Caki2 (cell line): ENCODE measurements at regions not wholly inside any gene's neighbourhood (a gene's known extent, or its start where the extent isn't known, plus 50 kb on each side); places are given as distances from the start of the nearest gene placed in this dataset.
"Not testable (repeated sequence)": the region's sequence is repeated elsewhere in the genome, so short reads cannot be mapped to it uniquely, and the experiment has no call there.

Experiments
- DNase-seq: peaks from one replicate; pipeline ENCODE4 v3.0.0-alpha.2; 2015; ENCODE audit warnings: low read depth
- in situ Hi-C: cut with HindIII; loops from 2 replicates; pipeline ENCODE4 v1.10.0; 2016; ENCODE audit warnings: low sequenced_read_pairs, low pct_unique_long_range_greater_than_20kb, mixed read lengths

DNA sequence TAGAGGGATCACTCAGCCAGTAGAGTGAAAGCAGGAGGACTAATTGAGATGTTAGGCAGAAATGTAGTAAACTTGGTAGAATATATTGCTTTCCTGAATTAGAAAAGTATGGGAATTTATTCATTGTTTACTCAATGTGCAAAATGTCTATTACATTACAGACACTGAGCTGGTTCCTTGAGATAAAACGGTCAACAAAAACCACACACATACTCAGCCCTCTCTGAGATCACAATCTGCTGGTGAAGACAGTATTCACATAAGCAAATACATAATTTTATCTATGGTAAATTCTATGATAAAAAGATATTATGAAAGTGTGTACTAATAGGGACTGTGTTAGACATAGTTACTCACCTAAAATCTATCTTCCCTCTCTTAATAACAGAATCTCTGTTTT is 833.5 kb downstream of the KCNA4 start:
- no peak for DNase-seq
- in situ Hi-C loops: no loop called here

DNA sequence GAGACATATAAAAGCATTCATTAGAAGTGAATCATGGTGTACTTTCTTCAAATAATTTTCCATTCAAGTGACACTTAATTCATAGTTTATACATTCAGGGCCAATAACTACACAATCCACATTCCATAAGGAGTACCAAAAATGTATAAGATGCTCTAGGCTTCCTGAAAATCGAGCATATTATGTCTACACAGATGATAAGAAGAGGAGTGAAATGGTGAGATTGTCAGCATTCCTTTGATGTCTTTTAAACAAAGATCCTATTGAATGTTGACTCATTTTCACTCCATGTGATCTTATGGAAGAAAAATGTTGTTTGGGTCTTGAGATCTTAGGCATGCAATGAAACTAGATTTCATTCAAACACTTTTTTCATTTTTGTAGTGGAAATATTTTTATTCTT is 843.2 kb downstream of the KCNA4 start:
- in situ Hi-C loops: no loop called here
- DNase-seq: no peak

DNA sequence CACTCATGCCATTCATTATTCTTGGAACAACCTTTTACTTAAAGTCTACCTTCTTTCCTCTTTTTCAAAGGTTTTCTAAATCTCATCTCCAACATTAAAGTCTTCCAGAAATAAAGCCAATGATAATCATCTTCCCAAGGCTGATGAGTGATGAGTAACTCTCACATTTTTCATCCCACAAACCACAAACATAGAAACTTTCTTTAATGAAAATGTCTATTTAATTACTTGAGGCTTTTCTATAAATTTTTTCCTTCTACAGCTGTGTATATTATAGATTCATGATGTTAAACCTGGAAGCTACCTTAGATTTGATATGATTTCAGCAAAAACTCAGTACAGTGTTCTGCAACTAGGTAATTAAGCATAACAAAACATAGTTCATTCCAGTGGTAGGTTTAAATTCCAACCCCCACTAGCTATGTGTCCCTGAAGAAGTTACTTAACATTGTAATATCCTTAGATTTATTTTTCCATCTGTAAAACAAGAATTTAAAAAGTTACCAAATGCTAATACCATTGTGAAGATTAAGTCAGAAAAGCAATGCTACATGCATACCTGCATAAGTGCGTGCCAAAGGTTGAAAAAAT is 845.4 kb downstream of the KCNA4 start:
- in situ Hi-C loops: no loop called here
- DNase-seq: no peak

DNA sequence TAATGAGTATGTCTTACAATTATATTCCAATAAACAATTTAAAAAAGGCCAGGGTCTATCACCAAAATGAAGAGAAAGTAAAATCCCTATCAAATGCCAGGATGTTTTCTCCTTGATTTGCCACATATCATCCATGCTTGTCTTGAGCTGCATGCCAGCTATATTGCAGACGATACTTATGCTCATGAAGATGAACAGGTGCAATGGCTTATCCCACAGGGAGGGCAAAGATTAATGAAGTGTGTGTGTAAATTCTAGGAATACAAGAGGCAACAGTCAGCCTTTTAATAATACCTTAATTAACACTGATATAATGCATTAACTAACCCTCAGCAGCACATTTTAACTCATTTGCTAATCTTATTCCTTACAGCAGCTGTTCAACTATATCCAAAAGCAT is 850.5 kb downstream of the KCNA4 start:
- DNase-seq: no peak
- in situ Hi-C loops: no loop called here

DNA sequence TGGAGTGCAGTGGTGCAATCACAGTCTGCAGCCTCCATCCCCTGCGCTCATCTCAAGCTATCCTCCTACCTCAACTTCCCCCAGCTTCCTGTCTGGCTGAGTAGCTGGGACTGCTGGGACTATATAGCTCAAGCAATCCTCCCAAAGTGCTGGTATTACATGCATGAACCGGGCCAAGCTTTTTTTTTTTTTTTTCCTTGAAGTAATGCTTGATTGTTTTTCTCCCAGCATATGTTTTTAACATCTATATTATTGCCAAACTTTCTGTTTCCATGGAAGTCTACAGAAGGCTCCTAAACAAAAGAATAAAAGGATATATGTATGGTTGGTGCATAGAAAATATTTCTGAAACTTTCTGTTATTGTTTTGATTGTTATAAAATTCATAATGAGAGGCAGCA is 853.6 kb downstream of the KCNA4 start:
- in situ Hi-C loops: no loop called here

DNA sequence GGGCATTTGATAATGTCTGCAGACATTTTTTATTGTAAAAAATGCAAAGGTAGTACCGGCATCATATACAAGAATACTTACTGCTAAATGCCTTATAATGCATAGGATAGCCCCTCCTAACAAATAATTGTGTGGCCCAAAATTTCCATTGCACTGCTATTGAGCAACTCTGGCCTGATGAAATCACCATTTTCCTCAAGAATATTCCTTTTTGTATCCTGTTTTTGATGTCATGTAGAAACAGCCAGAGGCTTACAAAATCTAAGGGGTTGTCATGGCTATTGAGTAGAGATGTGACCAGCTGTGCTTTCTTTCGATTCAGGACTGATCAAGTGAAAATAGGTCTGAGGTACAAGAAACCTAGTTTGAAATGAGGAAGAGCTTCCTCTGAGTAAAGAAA is 854.3 kb downstream of the KCNA4 start:
- DNase-seq: no peak
- in situ Hi-C loops: no loop called here

More for the DNA sequence above, 853.6 kb downstream of the KCNA4 start:
- DNase-seq: no peak

DNA sequence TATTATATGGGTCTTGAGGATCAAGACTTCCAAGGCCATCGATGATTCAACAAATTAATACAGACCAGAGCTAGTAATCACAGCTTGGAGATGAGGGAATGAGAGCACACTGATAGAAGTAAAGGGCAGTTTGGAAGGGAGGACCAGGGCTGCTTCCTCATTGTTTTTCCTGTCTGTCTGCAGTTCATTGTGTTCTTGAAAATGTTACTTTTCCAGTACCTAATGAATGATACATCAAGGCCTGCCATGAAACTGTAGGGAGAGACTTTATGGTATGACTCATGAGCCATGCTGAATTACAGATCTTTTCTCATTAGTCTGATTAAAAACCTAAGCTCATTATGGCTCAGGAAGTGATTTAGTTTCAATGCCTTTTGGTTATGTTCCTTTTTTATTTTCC is 855.6 kb downstream of the KCNA4 start:
- no peak for DNase-seq
- in situ Hi-C loops: no loop called here

DNA sequence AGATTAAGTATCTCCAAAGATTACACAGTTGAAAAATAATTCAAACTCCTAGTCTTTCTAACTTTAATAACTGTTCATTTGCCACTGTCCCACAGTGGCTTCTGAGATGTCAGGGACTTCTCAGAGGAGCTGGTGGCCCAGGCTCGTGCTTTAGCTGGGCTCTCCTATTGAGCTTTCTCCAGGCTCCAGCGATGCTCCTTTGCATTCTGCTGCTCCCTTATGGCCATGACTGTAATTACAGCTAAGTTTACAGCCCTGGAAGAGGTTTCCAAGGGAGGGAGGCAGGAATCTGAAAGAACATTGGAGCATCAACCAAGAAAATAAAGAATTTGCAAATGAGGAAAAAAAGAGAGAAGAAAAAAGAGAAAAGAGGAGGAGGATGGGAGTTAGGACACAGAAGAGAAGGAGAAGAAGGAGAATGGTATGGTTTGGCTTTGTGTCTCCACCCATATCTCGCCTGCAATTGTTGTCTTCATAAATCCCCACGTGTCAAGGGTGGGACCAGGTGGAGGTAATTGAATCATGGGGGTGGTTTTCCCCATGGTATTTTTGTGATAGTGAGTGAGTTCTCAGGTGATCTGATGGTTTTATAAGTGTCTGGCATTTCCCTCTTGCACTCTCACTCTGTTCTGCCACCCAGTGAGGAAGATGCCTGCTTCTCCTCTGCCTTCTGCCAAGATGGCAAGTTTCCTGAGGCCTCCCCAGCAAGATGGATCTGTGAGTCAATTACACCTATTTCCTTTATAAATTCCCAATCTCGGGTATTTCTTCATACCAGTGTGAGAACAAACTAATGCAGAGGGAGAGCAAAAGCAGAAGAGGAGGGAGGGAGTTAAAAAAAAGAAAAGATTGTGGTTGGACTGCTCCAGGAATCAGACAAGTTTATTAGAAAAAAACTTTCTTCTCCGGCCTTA is 857.0 kb downstream of the KCNA4 start:
- in situ Hi-C loops: no loop called here

DNA sequence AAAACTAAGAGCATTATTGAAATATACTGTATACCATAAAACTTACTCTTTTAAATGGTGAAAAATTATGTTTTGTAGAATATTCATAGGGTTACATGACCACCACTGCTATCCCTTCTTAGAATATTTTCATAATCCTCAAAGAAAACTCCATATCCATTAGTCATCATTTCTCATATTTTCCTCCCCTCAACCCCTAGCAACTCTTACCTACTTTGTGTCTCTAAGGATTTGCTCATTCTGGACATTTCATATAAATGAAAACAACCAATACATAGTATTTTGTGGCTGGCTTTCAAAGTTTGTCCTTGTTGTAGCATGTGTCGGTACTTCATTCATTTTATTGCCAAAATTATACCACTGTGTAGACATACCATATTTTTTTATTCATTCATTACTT is 863.8 kb downstream of the KCNA4 start:
- no peak for DNase-seq
- in situ Hi-C loops: no loop called here

More for the DNA sequence above, 857.0 kb downstream of the KCNA4 start:
- peak; percentile 52 for DNase-seq

DNA sequence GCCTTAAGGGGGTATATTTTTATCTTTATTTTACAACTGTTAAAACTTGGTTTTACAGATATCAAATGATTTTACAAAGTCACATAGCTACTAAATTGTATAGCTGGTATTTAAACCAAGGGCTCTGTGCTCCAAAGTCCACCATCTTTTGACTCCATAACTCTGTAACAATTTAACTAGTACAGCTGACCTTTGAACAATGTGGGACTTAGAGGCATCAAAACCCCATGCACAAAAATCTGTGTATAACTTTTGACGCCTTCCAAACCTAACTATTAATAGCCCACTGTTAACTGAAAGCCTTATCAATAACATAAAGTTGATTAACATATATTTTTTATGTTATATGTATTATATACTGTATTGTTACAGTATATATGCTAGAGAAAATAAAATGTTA is 874.3 kb downstream of the KCNA4 start:
- DNase-seq, in situ Hi-C loops: not testable (repeated sequence)

DNA sequence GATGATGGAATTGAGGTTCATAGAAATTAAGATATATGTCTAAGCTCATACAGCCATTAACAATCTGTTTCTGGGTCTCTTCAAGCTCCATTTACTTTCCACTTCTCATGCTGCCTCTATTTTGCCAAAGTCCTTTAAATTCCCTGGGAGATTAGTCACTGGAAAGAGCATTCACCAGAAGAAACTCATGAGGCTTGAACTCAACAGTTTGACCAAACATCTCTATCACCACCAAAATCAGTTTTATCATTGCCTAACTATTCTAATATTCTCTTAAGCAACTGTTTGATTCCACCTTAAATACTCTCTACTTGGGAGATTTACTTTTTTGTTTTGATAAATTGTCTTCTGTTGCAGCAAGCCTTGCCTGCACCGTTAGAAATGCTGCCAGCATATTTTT is 881.3 kb downstream of the KCNA4 start:
- no peak for DNase-seq
- in situ Hi-C loops: no loop called here

DNA sequence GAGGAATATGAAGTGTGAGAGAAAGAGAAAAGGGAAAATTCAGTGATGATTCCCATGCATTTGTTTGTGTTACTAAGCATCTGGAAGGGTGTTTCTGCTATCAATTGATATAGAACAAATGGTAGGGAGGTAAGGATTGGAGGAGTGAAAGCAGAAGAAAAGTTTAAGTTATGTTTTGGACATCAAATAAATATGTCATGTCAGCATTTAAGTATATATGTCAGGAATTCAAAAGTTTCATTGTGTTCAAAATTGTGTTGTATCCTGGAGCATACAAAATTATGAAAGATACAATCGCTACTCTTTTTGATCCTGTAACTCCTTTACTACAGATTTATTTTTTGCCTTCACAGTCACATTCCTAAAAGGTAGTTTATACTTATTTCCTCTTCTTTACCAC is 885.8 kb downstream of the KCNA4 start:
- in situ Hi-C loops: no loop called here
- DNase-seq: no peak

DNA sequence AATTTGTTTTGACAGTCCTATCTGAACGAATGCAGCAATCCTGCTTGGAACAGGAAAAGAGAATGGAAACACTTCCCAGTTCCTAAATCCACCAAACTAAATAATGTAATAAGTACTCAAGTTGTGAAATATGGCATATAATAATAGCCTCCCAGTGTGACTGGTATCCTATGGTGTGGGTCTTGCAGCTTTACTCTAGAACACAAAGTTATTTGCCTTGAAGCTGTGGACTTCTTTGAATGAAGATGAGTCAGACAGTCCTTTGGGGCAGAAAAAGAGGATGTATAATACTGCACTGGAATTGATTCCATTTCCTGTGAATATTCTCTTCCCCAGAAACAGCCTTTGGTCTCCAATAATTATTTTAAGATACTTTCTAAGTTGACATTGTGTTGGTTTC is 887.0 kb downstream of the KCNA4 start:
- in situ Hi-C loops: no loop called here
- no peak for DNase-seq

DNA sequence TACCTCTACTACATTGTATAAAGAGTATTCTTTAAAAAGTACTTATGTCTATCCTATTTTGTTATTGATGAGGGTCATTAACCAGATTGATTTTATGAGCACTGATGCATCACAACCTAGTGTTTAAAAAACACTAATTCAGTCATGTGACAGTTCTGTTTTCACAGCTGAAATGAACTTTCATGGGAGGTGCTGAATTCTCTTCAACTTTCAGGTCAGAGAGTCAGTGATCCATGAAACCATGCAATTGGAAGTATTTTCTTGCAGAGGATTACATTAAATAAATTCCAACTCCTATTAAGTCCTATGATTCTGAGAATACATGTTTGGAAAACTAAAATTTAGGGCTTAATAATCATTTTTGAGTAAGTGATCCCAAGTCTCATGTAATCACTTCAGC is 889.4 kb downstream of the KCNA4 start:
- in situ Hi-C loops: no loop called here
- peak; percentile 19 for DNase-seq

DNA sequence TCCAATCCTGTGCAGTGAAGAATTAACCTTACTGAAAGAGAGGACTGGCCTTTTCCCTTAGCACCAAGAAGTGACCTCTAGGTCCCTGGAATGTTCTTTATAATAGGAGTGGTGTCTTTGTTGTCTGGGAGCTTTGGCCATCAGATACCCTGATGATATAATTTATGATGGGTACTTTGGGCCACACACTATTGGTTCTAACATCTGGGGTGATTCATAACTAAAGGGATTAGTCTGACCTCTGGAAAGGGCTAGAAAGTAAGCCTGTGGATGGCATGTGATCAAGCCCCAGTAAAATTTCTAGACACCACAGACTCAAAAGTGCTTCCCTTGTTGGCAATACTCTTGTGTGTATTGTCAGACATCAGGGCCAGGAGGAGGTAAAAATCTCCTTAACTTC is 891.2 kb downstream of the KCNA4 start:
- DNase-seq: no peak
- in situ Hi-C loops: no loop called here

DNA sequence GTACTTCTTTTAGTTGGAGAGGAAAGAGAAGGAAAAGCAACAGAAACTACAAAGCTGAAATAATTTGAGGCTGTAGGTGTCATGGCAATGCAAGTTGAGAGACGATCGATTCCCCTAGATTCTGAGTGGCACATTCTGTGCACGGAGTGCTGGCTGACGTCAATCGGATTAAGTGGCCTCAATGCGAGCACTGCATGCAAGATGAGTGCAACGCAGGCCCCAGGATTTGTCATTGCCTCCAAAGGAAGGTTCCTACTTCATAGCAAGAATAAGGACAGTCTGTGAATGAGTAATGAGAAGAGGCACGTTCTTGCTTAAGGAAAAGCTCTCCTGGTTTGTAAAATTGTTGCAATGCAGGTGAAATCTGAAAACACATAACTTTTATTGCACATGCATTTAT is 892.4 kb downstream of the KCNA4 start:
- no peak for DNase-seq
- in situ Hi-C loops: no loop called here

DNA sequence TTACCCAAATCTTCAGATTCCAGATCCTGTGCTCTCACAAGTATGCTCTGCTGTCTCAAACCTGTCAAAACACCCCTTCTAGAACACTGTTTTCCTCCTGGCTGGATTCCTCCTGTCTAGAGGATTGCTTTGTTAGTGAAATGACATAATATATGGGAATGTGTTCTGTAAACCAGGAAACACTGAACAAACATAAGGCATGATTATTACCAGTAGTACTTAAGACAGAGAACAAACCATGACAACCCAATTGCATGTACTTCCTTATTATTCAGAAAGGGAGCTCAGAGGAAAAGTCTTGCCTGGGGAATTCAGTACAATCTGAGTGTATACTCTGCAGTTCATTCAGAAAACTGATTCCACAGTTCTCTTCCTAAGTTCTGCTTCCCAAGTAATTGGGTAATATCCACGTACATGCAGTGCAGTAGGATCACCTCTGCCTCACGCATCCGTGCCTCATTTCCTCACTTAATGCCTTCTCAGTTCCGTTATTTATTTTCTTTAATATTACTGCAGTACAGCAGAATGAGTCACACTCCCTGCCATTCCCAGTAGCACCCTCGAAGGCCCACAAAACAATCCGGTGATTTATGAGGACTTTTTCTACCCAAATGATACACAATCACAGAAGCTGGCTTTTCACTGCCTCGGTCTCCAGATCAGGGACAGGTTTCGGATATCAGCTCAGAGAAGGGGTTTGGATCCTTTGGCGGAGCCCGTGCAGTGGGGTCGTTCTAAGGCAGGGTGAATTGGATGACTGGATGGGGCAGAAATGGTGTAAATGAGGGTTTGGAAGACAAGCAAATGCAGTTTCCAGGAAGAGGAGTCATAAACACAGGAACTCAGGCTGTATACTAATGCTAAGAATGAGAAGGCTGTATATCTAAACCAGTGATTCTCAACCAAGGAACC is 896.9 kb downstream of the KCNA4 start:
- peak; percentile 77 for DNase-seq
- in situ Hi-C loops: no loop called here

DNA sequence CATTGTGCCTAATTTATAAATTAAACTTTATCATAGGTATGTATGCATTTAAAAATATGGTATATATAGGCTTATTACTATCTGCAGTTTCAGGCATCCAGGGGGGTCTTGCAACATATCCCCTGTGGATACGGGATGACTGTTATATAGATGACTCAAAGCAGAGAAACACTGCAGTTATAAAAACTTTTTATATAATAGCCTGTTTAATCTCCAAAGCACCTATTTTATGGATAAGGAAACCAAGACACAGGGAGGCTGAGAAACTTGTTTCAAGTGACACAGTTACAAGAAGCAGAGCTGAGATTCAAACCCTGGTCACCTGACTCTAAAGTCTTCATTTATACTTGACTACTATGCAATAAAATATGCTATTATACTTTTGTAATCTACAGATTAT is 897.7 kb downstream of the KCNA4 start:
- no peak for DNase-seq
- in situ Hi-C loops: no loop called here

DNA sequence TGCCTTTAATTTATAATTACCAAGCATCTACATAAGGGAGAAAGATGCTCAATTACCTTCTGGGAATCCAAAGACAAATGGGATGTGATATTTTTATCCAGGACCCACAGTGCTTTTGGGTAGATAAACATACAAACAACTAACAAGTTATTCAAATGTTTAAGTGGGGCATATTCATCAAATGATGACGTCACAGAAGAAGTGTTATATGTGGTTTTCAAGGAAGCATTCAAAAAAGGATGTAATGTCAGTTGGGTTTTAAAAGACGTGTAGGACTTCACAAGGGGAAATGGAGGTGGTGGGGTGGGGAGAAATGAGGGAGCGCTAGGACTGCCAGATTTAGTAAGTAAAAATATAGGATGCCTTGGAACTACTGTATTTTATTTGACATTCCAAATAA is 915.9 kb downstream of the KCNA4 start:
- in situ Hi-C loops: no loop called here

More for the DNA sequence above, 915.9 kb downstream of the KCNA4 start:
- no peak for DNase-seq
